Trophoblast cell (in vitro differentiated cells and primary cell): ENCODE measurements at regions not wholly inside any gene's neighbourhood (a gene's known extent, or its start where the extent isn't known, plus 50 kb on each side); places are given as distances from the start of the nearest gene placed in this dataset.

Experiments used
- DNase-seq, 2 donors: peaks; one replicate each; pipeline ENCODE4 v3.0.0-alpha.2; 2016
- H2AFZ ChIP-seq: 2 replicates; pipeline ENCODE4 v1.6.1; 2013; ENCODE audit warnings: low read length, moderate library complexity, mild to moderate bottlenecking; ENCODE audit not compliant: insufficient read depth, poor library complexity
- H2AK5ac ChIP-seq: 2 replicates; pipeline ENCODE4 v1.6.1; 2013; ENCODE audit warnings: mild to moderate bottlenecking, low read length
- H2BK120ac ChIP-seq: 2 replicates; pipeline ENCODE4 v1.6.1; 2013; ENCODE audit warnings: low read length, mild to moderate bottlenecking, moderate library complexity; ENCODE audit not compliant: insufficient read depth, poor library complexity
- H2BK12ac ChIP-seq: 2 replicates; pipeline ENCODE4 v1.6.1; 2013; ENCODE audit warnings: mild to moderate bottlenecking, low read length, moderate library complexity
- H2BK5ac ChIP-seq: 2 replicates; pipeline ENCODE4 v1.6.1; 2013; ENCODE audit warnings: low read length, low read depth, moderate library complexity, mild to moderate bottlenecking; ENCODE audit not compliant: poor library complexity
- H3K14ac ChIP-seq: 2 replicates; pipeline ENCODE4 v1.6.1; 2013; ENCODE audit warnings: mild to moderate bottlenecking, low read length
- H3K18ac ChIP-seq: 2 replicates; pipeline ENCODE4 v1.6.1; 2013; ENCODE audit warnings: mild to moderate bottlenecking, low read length
- H3K23ac ChIP-seq: 2 replicates; pipeline ENCODE4 v1.6.1; 2013; ENCODE audit warnings: low read length
- H3K27ac ChIP-seq: 2 replicates; pipeline ENCODE4 v1.5.1; 2013; ENCODE audit warnings: low read depth, mild to moderate bottlenecking, inconsistent platforms, low read length, moderate library complexity
- H3K27me3 ChIP-seq: 2 replicates; pipeline ENCODE4 v1.6.1; 2013; ENCODE audit warnings: inconsistent platforms, mild to moderate bottlenecking, low read length, moderate library complexity; ENCODE audit not compliant: insufficient read depth
- H3K36me3 ChIP-seq, 2 experiments: 1 replicate in 1 of 2; 2 replicates in 1 of 2; pipeline ENCODE4 v1.6.1; 2013; ENCODE audit warnings: low read length in 2 of 2, mild to moderate bottlenecking in 2 of 2, moderate library complexity in 1 of 2; ENCODE audit not compliant: insufficient read depth in 2 of 2, control insufficient read depth in 1 of 2
- H3K4ac ChIP-seq: 2 replicates; pipeline ENCODE4 v1.6.1; 2013; ENCODE audit warnings: low read depth, mild to moderate bottlenecking, low read length, moderate library complexity
- H3K4me1 ChIP-seq, 2 experiments: 1 replicate in 1 of 2; 2 replicates in 1 of 2; pipeline ENCODE4 v1.6.1; 2013; ENCODE audit warnings: low read length in 2 of 2, mild to moderate bottlenecking in 2 of 2, moderate library complexity in 1 of 2; ENCODE audit not compliant: insufficient read depth in 2 of 2, control insufficient read depth in 1 of 2
- H3K4me2 ChIP-seq: 2 replicates; pipeline ENCODE4 v1.6.1; 2013; ENCODE audit warnings: inconsistent platforms, mild to moderate bottlenecking, low read length, moderate library complexity
- H3K4me3 ChIP-seq: 2 replicates; pipeline ENCODE4 v1.5.1; 2013; ENCODE audit warnings: mild to moderate bottlenecking, low read depth, low read length, inconsistent platforms
- H3K79me1 ChIP-seq: one replicate; pipeline ENCODE4 v1.6.1; 2013; ENCODE audit warnings: low read length
- H3K79me2 ChIP-seq: 2 replicates; pipeline ENCODE4 v1.6.1; 2013; ENCODE audit warnings: low read length, mild to moderate bottlenecking; ENCODE audit not compliant: control insufficient read depth, insufficient read depth, poor library complexity
- H3K9ac ChIP-seq: 2 replicates; pipeline ENCODE4 v1.6.1; 2013; ENCODE audit warnings: mild to moderate bottlenecking, low read length
- H3K9me3 ChIP-seq: 2 replicates; pipeline ENCODE4 v1.6.1; 2013; ENCODE audit warnings: low read depth, mild to moderate bottlenecking, control low read depth, inconsistent platforms, low read length; ENCODE audit not compliant: insufficient read depth
- H4K12ac ChIP-seq: 2 replicates; pipeline ENCODE4 v1.6.1; 2013; ENCODE audit warnings: low read depth, mild to moderate bottlenecking, low read length, moderate library complexity
- H4K8ac ChIP-seq: 2 replicates; pipeline ENCODE4 v1.6.1; 2013; ENCODE audit warnings: low read depth, mild to moderate bottlenecking, low read length, moderate library complexity
- H4K91ac ChIP-seq: one replicate; pipeline ENCODE4 v1.6.1; 2013; ENCODE audit warnings: low read depth, mild to moderate bottlenecking, low read length, moderate library complexity
- WGBS: extraction: QIAGEN DNeasy Blood & Tissue Kit; methylation state at CpG from one replicate; pipeline ENCODE4 v1.1.7; 2013; ENCODE audit warnings: missing lambda C conversion rate; ENCODE audit not compliant: insufficient read length, insufficient coverage; ENCODE audit errors: extremely low coverage; 5-methylcytosine and 5-hydroxymethylcytosine counted together

- Histone ChIP-seq H2BK120ac (no peak overlapping the region), H3K4me2 (no peak overlapping the region), H3K4ac (no peak overlapping the region), H3K79me1 (no peaks in the 10 kb centered on the region), H3K23ac (no peak overlapping the region), H3K36me3 (no peaks in the 10 kb centered on the region), H3K27ac (no peak overlapping the region), H4K12ac (no peak overlapping the region), H2BK5ac (no peak overlapping the region), H2BK12ac (no peak overlapping the region), H3K14ac (no peak overlapping the region), H2AK5ac (no peak overlapping the region), H3K4me1 (no peaks in the 10 kb centered on the region), H3K9ac (no peak overlapping the region), H3K79me2 (no peaks in the 10 kb centered on the region), H3K27me3 (no peaks in the 10 kb centered on the region), H3K9me3 (peaks cover 3% of the 10 kb centered on the region), H3K4me3 (no peak overlapping the region), H2AFZ (no peak overlapping the region), H3K18ac (no peak overlapping the region), H4K8ac (no peak overlapping the region), H4K91ac (no peak overlapping the region)
- DNase-seq: no peak
- no CpG with 5 or more reads among the region's 8 CpGs for WGBS
These were observed 65.7 kb upstream of the NUP50 start for GRCh38 chr22:45098056-45098455.

- no peak overlapping the region for H3K23ac ChIP-seq
- no peak overlapping the region for H3K4me2 ChIP-seq
- no peak overlapping the region for H2BK5ac ChIP-seq
- no peak overlapping the region for H2AK5ac ChIP-seq
- H3K27ac ChIP-seq: no peak overlapping the region
- H3K4ac ChIP-seq: no peak overlapping the region
- H3K79me1 ChIP-seq: no peaks in the 10 kb centered on the region
- H3K14ac ChIP-seq: no peak overlapping the region
- no peak overlapping the region for H2BK12ac ChIP-seq
- H4K8ac ChIP-seq: no peak overlapping the region
- H3K9ac ChIP-seq: no peak overlapping the region
- H3K18ac ChIP-seq: no peak overlapping the region
- H3K79me2 ChIP-seq: no peaks in the 10 kb centered on the region
- no CpG with 5 or more reads among the region's 9 CpGs for WGBS
- H4K91ac ChIP-seq: no peak overlapping the region
- H2BK120ac ChIP-seq: no peak overlapping the region
- H3K4me3 ChIP-seq: no peak overlapping the region
- DNase-seq: no peak
- H3K36me3 ChIP-seq: no peaks in the 10 kb centered on the region
- H2AFZ ChIP-seq: no peak overlapping the region
- H3K9me3 ChIP-seq: no peaks in the 10 kb centered on the region
- no peak overlapping the region for H4K12ac ChIP-seq
- H3K4me1 ChIP-seq: no peaks in the 10 kb centered on the region
- no peaks in the 10 kb centered on the region for H3K27me3 ChIP-seq
These were observed 63.8 kb upstream of the NUP50 start for GRCh38 chr22:45099961-45100360.

GRCh38 chr22:45101515-45102227, 62.1 kb upstream of the NUP50 start:
- no CpG with 5 or more reads among the region's 18 CpGs for WGBS
- Histone ChIP-seq H3K18ac (no peak overlapping the region), H3K9me3 (no peaks in the 10 kb centered on the region), H2BK120ac (no peak overlapping the region), H3K23ac (no peak overlapping the region), H3K27me3 (no peaks in the 10 kb centered on the region), H4K91ac (no peak overlapping the region), H3K79me1 (no peaks in the 10 kb centered on the region), H3K4me3 (no peak overlapping the region), H2BK5ac (no peak overlapping the region), H3K14ac (no peak overlapping the region), H3K79me2 (no peaks in the 10 kb centered on the region), H3K9ac (no peak overlapping the region), H4K12ac (no peak overlapping the region), H3K27ac (no peak overlapping the region), H2AFZ (no peak overlapping the region), H2AK5ac (no peak overlapping the region), H3K4me1 (no peaks in the 10 kb centered on the region), H4K8ac (no peak overlapping the region), H2BK12ac (no peak overlapping the region), H3K4me2 (no peak overlapping the region), H3K4ac (no peak overlapping the region), H3K36me3 (no peaks in the 10 kb centered on the region)
- DNase-seq: peak; percentile 35 to 55

- no peak overlapping the region for H4K12ac ChIP-seq
- H3K18ac ChIP-seq: no peak overlapping the region
- no peaks in the 10 kb centered on the region for H3K79me2 ChIP-seq
- H2AK5ac ChIP-seq: no peak overlapping the region
- no peaks in the 10 kb centered on the region for H3K27me3 ChIP-seq
- H2BK120ac ChIP-seq: no peak overlapping the region
- H2BK5ac ChIP-seq: no peak overlapping the region
- H2BK12ac ChIP-seq: no peak overlapping the region
- H3K14ac ChIP-seq: no peak overlapping the region
- no peaks in the 10 kb centered on the region for H3K79me1 ChIP-seq
- DNase-seq: no peak
- no peak overlapping the region for H4K91ac ChIP-seq
- H3K4me3 ChIP-seq: no peak overlapping the region
- no peak overlapping the region for H3K9ac ChIP-seq
- no peak overlapping the region for H3K4me2 ChIP-seq
- no peak overlapping the region for H2AFZ ChIP-seq
- H4K8ac ChIP-seq: no peak overlapping the region
- H3K9me3 ChIP-seq: no peaks in the 10 kb centered on the region
- H3K4me1 ChIP-seq: no peaks in the 10 kb centered on the region
- H3K23ac ChIP-seq: no peak overlapping the region
- H3K27ac ChIP-seq: no peak overlapping the region
- no CpG with 5 or more reads among the region's 6 CpGs for WGBS
- no peak overlapping the region for H3K4ac ChIP-seq
- H3K36me3 ChIP-seq: no peaks in the 10 kb centered on the region
These were observed 60.8 kb upstream of the NUP50 start for GRCh38 chr22:45102896-45103420.
